ENCODE measurements at regions not wholly inside any gene's neighbourhood (a gene's known extent, or its start where the extent isn't known, plus 50 kb on each side); places are given as distances from the start of the nearest gene placed in this dataset.

GRCh38 chr3:81293156-81293555, 468.3 kb downstream of the GBE1 start:
- no peaks in the 10 kb centered on the region for H4K20me1 ChIP-seq (ENCODE audit: insufficient read depth, low read length)
- H3K79me2 ChIP-seq (ENCODE audit: insufficient read depth, low read depth, low read length), result no peaks in the 10 kb centered on the region
- TF ChIP-seq CTCF (conservative IDR thresholded peaks at IDR 0.05; ENCODE audit: low read length) (no peak), EZH2phosphoT487 (IDR thresholded peaks at IDR 0.05; ENCODE audit: borderline replicate concordance, low read depth, low read length) (no peak)
- no peak overlapping the region for H3K27ac ChIP-seq (ENCODE audit: low read depth, low read length, poor library complexity, severe bottlenecking)
- BruUV-seq (replicated peaks), result no TSS peak
- no peak overlapping the region for H2AFZ ChIP-seq (ENCODE audit: low read length)
- H3K4me1 ChIP-seq (ENCODE audit: insufficient read depth, low read length, poor library complexity, severe bottlenecking), result no peaks in the 10 kb centered on the region
- no peak for DNase-seq (ENCODE audit: low spot score)
- POLR2A ChIA-PET, result no interaction called here
- CTCF ChIA-PET (ENCODE audit: unreplicated experiment), result no interaction called here
- H3K4me2 ChIP-seq (ENCODE audit: low read length), result no peak overlapping the region
- H3K9me3 ChIP-seq (ENCODE audit: low read length), result no peaks in the 10 kb centered on the region
- H3K4me3 ChIP-seq (ENCODE audit: low read depth, low read length, poor library complexity, severe bottlenecking), result no peak overlapping the region
- intact Hi-C loops (cut with micrococcal nuclease; ENCODE audit: unreplicated experiment), result no loop called here
- H3K36me3 ChIP-seq (ENCODE audit: insufficient read depth, low read length), result no peaks in the 10 kb centered on the region
- no peaks in the 10 kb centered on the region for H3K9me2 ChIP-seq (ENCODE audit: insufficient read depth, low read length)

- Histone ChIP-seq H3K9me2 (ENCODE audit: insufficient read depth, low read length) (no peaks in the 10 kb centered on the region), H3K79me2 (ENCODE audit: insufficient read depth, low read depth, low read length) (no peaks in the 10 kb centered on the region), H3K4me2 (ENCODE audit: low read length) (no peak overlapping the region), H3K4me3 (ENCODE audit: low read depth, low read length, poor library complexity, severe bottlenecking) (no peak overlapping the region), H3K4me1 (ENCODE audit: insufficient read depth, low read length, poor library complexity, severe bottlenecking) (no peaks in the 10 kb centered on the region), H4K20me1 (ENCODE audit: insufficient read depth, low read length) (no peaks in the 10 kb centered on the region), H3K36me3 (ENCODE audit: insufficient read depth, low read length) (no peaks in the 10 kb centered on the region), H2AFZ (ENCODE audit: low read length) (no peak overlapping the region), H3K9me3 (ENCODE audit: low read length) (no peaks in the 10 kb centered on the region), H3K27ac (ENCODE audit: low read depth, low read length, poor library complexity, severe bottlenecking) (no peak overlapping the region)
- intact Hi-C loops (cut with micrococcal nuclease; ENCODE audit: unreplicated experiment), result no loop called here
- no TSS peak for BruUV-seq (replicated peaks)
- POLR2A ChIA-PET, result interaction anchor here (0.7 kb wide), 2 partner anchors 43 to 78 kb away, joined by 3 to 4 read pairs; no protein-coding TSS in a partner anchor
- no peak for DNase-seq (ENCODE audit: low spot score)
- CTCF ChIA-PET (ENCODE audit: unreplicated experiment), result no interaction called here
- no peak for TF ChIP-seq CTCF (conservative IDR thresholded peaks at IDR 0.05; ENCODE audit: low read length)
- no peak for TF ChIP-seq EZH2phosphoT487 (IDR thresholded peaks at IDR 0.05; ENCODE audit: borderline replicate concordance, low read depth, low read length)
These were observed 469.9 kb downstream of the GBE1 start for GRCh38 chr3:81291586-81291985.

- Histone ChIP-seq H2AFZ (ENCODE audit: low read length) (no peak overlapping the region), H3K79me2 (ENCODE audit: insufficient read depth, low read depth, low read length) (no peaks in the 10 kb centered on the region), H3K9me3 (ENCODE audit: low read length) (no peaks in the 10 kb centered on the region), H3K27ac (ENCODE audit: low read depth, low read length, poor library complexity, severe bottlenecking) (no peak overlapping the region), H3K4me2 (ENCODE audit: low read length) (no peak overlapping the region), H3K36me3 (ENCODE audit: insufficient read depth, low read length) (no peaks in the 10 kb centered on the region), H4K20me1 (ENCODE audit: insufficient read depth, low read length) (no peaks in the 10 kb centered on the region), H3K4me1 (ENCODE audit: insufficient read depth, low read length, poor library complexity, severe bottlenecking) (no peaks in the 10 kb centered on the region), H3K4me3 (ENCODE audit: low read depth, low read length, poor library complexity, severe bottlenecking) (no peak overlapping the region), H3K9me2 (ENCODE audit: insufficient read depth, low read length) (no peaks in the 10 kb centered on the region)
- ChIA-PET POLR2A (no interaction called here), CTCF (ENCODE audit: unreplicated experiment) (no interaction called here)
- no peak for TF ChIP-seq EZH2phosphoT487 (IDR thresholded peaks at IDR 0.05; ENCODE audit: borderline replicate concordance, low read depth, low read length)
- no peak for TF ChIP-seq CTCF (conservative IDR thresholded peaks at IDR 0.05; ENCODE audit: low read length)
- DNase-seq (ENCODE audit: low spot score), result no peak
- intact Hi-C loops (cut with micrococcal nuclease; ENCODE audit: unreplicated experiment), result no loop called here
- no TSS peak for BruUV-seq (replicated peaks)
These were observed 471.8 kb downstream of the GBE1 start for GRCh38 chr3:81289676-81290075.
